IMR-90 (cell line): ENCODE measurements at regions not wholly inside any gene's neighbourhood (a gene's known extent, or its start where the extent isn't known, plus 50 kb on each side); places are given as distances from the start of the nearest gene placed in this dataset.

Experiments used
- ATAC-seq: fragments of 200-7000 bp; cut with Tn5 transposase; 2 replicates; pipeline ENCODE4 v1.9.1; 2020; ENCODE audit warnings: low read depth, mild to moderate bottlenecking, moderate library complexity
- BruUV-seq: library from RNA; stranded (reverse); fragments of 400-500 nt; replicated peaks from 2 replicates; lab custom pipeline; 2021; lab: Mats Ljungman, UMichigan
- CTCF ChIA-PET: fragments of 300-600 bp; formaldehyde crosslinking; extraction: SDS; loops from one replicate; lab custom pipeline; 2021; ENCODE audit warnings: antibody characterized with exemption; lab: Yijun Ruan, JAX
- POLR2A ChIA-PET: fragments of 300-600 bp; sonication (Branson Sonifier 250); formaldehyde crosslinking; loops from one replicate; lab custom pipeline; 2022; ENCODE audit warnings: antibody characterized with exemption; ENCODE audit not compliant: unreplicated experiment; lab: Charles Lee
- DNase-seq: peaks from one replicate; pipeline ENCODE4 v3.0.0; 2013
- H2AFZ ChIP-seq: replicated peaks from 2 replicates; pipeline ENCODE3; 2013; ENCODE audit warnings: low read length, mild to moderate bottlenecking; ENCODE audit not compliant: poor library complexity
- H2AK5ac ChIP-seq: 2 replicates; pipeline ENCODE4 v1.6.1; 2013; ENCODE audit warnings: low read depth, low read length, inconsistent platforms
- H2AK9ac ChIP-seq: replicated peaks from 2 replicates; pipeline ENCODE3; 2013; ENCODE audit warnings: mild to moderate bottlenecking, low read depth, low read length, moderate library complexity; ENCODE audit not compliant: poor library complexity
- H2BK120ac ChIP-seq: 2 replicates; pipeline ENCODE4 v1.6.1; 2013; ENCODE audit warnings: low read depth, low read length, inconsistent platforms
- H2BK15ac ChIP-seq: 3 replicates; pipeline ENCODE4 v1.6.1; 2013; ENCODE audit warnings: low read depth, low read length, inconsistent platforms
- H2BK20ac ChIP-seq: 2 replicates; pipeline ENCODE4 v1.6.1; 2013; ENCODE audit warnings: low read depth, mild to moderate bottlenecking, inconsistent platforms, low read length, moderate library complexity
- H2BK5ac ChIP-seq: 2 replicates; pipeline ENCODE4 v1.6.1; 2013; ENCODE audit warnings: mild to moderate bottlenecking, low read depth, low read length, inconsistent platforms; ENCODE audit not compliant: poor library complexity, severe bottlenecking
- H3K14ac ChIP-seq: replicated peaks from 2 replicates; pipeline ENCODE4 v1.6.1; 2013; ENCODE audit warnings: low read depth, low read length, inconsistent platforms
- H3K18ac ChIP-seq: 2 replicates; pipeline ENCODE4 v1.6.1; 2013; ENCODE audit warnings: low read depth, low read length, control low read depth
- H3K23ac ChIP-seq: 2 replicates; pipeline ENCODE4 v1.6.1; 2013; ENCODE audit warnings: low read depth, low read length, inconsistent platforms
- H3K27ac ChIP-seq: 2 replicates; pipeline ENCODE4 v1.5.1; 2013; ENCODE audit warnings: mild to moderate bottlenecking, control low read depth, low read length; ENCODE audit not compliant: insufficient read depth
- H3K27me3 ChIP-seq: 2 replicates; pipeline ENCODE4 v1.6.1; 2013; ENCODE audit warnings: low read length; ENCODE audit not compliant: control insufficient read depth, insufficient read depth
- H3K36me3 ChIP-seq: 2 replicates; pipeline ENCODE4 v1.6.1; 2013; ENCODE audit warnings: low read length, mixed read lengths; ENCODE audit not compliant: control insufficient read depth, insufficient read depth
- H3K4ac ChIP-seq: 2 replicates; pipeline ENCODE4 v1.6.1; 2013; ENCODE audit warnings: low read depth, low read length, inconsistent platforms
- H3K4me1 ChIP-seq: 2 replicates; pipeline ENCODE4 v1.6.1; 2013; ENCODE audit warnings: low read length, mixed read lengths; ENCODE audit not compliant: control insufficient read depth, insufficient read depth
- H3K4me2 ChIP-seq: 2 replicates; pipeline ENCODE4 v1.6.1; 2013; ENCODE audit warnings: low read depth, mild to moderate bottlenecking, control low read depth, low read length, moderate library complexity
- H3K4me3 ChIP-seq: 2 replicates; pipeline ENCODE4 v1.5.1; 2013; ENCODE audit warnings: low read depth, mild to moderate bottlenecking, control low read depth, low read length, moderate library complexity; ENCODE audit not compliant: insufficient read depth
- H3K56ac ChIP-seq: 2 replicates; pipeline ENCODE4 v1.6.1; 2013; ENCODE audit warnings: low read length, inconsistent platforms; ENCODE audit not compliant: insufficient read depth; ENCODE audit errors: extremely low read depth
- H3K79me1 ChIP-seq, 2 experiments: 2 replicates each; pipeline ENCODE4 v1.6.1; 2013; ENCODE audit warnings: low read length in 2 of 2, inconsistent platforms in 1 of 2, low read depth in 1 of 2
- H3K9ac ChIP-seq: 2 replicates; pipeline ENCODE4 v1.6.1; 2013; ENCODE audit warnings: low read depth, low read length, control low read depth
- H3K9me1 ChIP-seq: 2 replicates; pipeline ENCODE4 v1.6.1; 2013; ENCODE audit warnings: low read length, inconsistent platforms; ENCODE audit not compliant: insufficient read depth
- H3K9me3 ChIP-seq: 2 replicates; pipeline ENCODE4 v1.6.1; 2013; ENCODE audit warnings: low read length; ENCODE audit not compliant: control insufficient read depth, insufficient read depth
- H4K20me1 ChIP-seq: 2 replicates; pipeline ENCODE4 v1.6.1; 2013; ENCODE audit warnings: low read length, inconsistent platforms; ENCODE audit not compliant: insufficient read depth
- H4K5ac ChIP-seq: 2 replicates; pipeline ENCODE4 v1.6.1; 2013; ENCODE audit warnings: mild to moderate bottlenecking, low read depth, low read length, control low read depth
- H4K8ac ChIP-seq, 2 experiments: 2 replicates each; pipeline ENCODE4 v1.6.1; 2013; ENCODE audit warnings: low read depth in 2 of 2, low read length in 2 of 2, control low read depth in 1 of 2, inconsistent platforms in 1 of 2
- H4K91ac ChIP-seq: 2 replicates; pipeline ENCODE4 v1.6.1; 2013; ENCODE audit warnings: low read depth, low read length, inconsistent platforms; ENCODE audit not compliant: insufficient read depth
- BHLHE40 ChIP-seq: fragments of 150-350 bp; IDR thresholded peaks from 2 replicates; pipeline ENCODE4 v1.6.1; 2016; ENCODE audit warnings: mild to moderate bottlenecking, low read depth, low read length
- CHD1 ChIP-seq: IDR thresholded peaks from 2 replicates; pipeline ENCODE4 v1.6.1; 2012; ENCODE audit warnings: low read depth, low read length, improper control_type of control experiment
- FOS ChIP-seq: fragments of 150-350 bp; IDR thresholded peaks from 2 replicates; pipeline ENCODE4 v1.6.1; 2016; ENCODE audit warnings: low read depth, low read length
- MAFK ChIP-seq: IDR thresholded peaks from 2 replicates; pipeline ENCODE4 v1.6.1; 2012; ENCODE audit warnings: low read depth, low read length, improper control_type of control experiment
- MXI1 ChIP-seq: IDR thresholded peaks from 2 replicates; pipeline ENCODE4 v1.6.1; 2012; ENCODE audit warnings: low read depth, mild to moderate bottlenecking, low read length, moderate library complexity, borderline replicate concordance
- RAD21 ChIP-seq: IDR thresholded peaks from 2 replicates; pipeline ENCODE4 v1.6.1; 2012; ENCODE audit warnings: low read length, improper control_type of control experiment
- WGBS, 2 experiments: methylation state at CpG; one replicate each; pipeline versions ENCODE4 v1.1.5 to v1.1.7; 2013; ENCODE audit warnings: missing lambda C conversion rate in 2 of 2; ENCODE audit not compliant: insufficient read length in 1 of 2; ENCODE audit errors: extremely low coverage in 2 of 2; 5-methylcytosine and 5-hydroxymethylcytosine counted together
- dilution Hi-C: fragments of 300-500 bp; cut with HindIII; formaldehyde crosslinking; loops from one replicate; pipeline ENCODE4 v1.14.3; 2018; ENCODE audit warnings: low sequenced_read_pairs; ENCODE audit not compliant: unreplicated experiment
- in situ Hi-C: fragments of 300-500 bp; cut with MboI; formaldehyde crosslinking; loops from 3 replicates; pipeline ENCODE4 v1.14.3; 2019; ENCODE audit warnings: low sequenced_read_pairs, inconsistent platforms, mixed read lengths
- intact Hi-C: fragments of 100-400 bp; cut with micrococcal nuclease; formaldehyde crosslinking; loops from 2 replicates; pipeline ENCODE4 v1.10.0; 2022
- TF ChIP-seq, protein P1 (sequence below): fragments of 150-350 bp; IDR thresholded peaks from 2 replicates; pipeline ENCODE4 v1.6.1; 2016; ENCODE audit warnings: low read depth, mild to moderate bottlenecking, low read length, moderate library complexity, borderline replicate concordance

DNA sequence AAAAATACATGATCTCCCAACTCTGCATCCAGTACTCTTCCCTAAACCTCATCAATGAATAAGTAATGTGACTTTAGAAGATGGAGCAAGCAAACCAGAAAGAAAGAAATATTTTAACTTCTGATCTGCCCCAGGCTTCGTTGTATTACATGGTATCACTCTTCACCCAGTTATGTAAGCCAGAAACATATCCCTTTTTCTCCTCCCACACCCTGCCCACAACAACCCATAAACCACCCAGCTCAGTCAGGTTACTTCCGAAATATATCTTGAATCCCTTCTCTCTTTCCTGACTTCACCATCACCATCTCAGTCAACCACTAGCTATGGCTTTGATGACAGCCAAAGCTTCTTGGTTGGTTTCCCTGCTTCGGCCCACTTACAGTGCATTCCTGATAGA, 295.8 kb upstream of the PARD3B start:
- in situ Hi-C loops, result no loop called here

More for the DNA sequence above, 295.8 kb upstream of the PARD3B start:
- intact Hi-C loops (no loop called here), dilution Hi-C loops (no loop called here)
- no peak overlapping the region for H3K9ac ChIP-seq
- H3K79me1 ChIP-seq, result no peaks in the 10 kb centered on the region
- no peak overlapping the region for H3K4me3 ChIP-seq
- no peak for ATAC-seq
- no peaks in the 10 kb centered on the region; the same call in 1 of the 2 replicates for H3K9me3 ChIP-seq
- no peaks in the 10 kb centered on the region for H3K9me1 ChIP-seq
- no TSS peak for BruUV-seq
- no peak overlapping the region for H2AK9ac ChIP-seq
- no peak overlapping the region for H3K23ac ChIP-seq
- ChIA-PET CTCF (no interaction called here), POLR2A (no interaction called here)
- TF ChIP-seq MXI1, result no peak
- no peak for TF ChIP-seq CHD1
- TF ChIP-seq MAFK, result no peak
- TF ChIP-seq BHLHE40, result no peak
- no peak for TF ChIP-seq FOS
- TF ChIP-seq, protein P1, sequence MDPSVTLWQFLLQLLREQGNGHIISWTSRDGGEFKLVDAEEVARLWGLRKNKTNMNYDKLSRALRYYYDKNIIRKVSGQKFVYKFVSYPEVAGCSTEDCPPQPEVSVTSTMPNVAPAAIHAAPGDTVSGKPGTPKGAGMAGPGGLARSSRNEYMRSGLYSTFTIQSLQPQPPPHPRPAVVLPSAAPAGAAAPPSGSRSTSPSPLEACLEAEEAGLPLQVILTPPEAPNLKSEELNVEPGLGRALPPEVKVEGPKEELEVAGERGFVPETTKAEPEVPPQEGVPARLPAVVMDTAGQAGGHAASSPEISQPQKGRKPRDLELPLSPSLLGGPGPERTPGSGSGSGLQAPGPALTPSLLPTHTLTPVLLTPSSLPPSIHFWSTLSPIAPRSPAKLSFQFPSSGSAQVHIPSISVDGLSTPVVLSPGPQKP, result no peak
- no peak for TF ChIP-seq RAD21
- no peaks in the 10 kb centered on the region for H3K36me3 ChIP-seq
- H3K18ac ChIP-seq, result no peak overlapping the region
- H2AFZ ChIP-seq, result no peak overlapping the region
- DNase-seq, result no peak
- no peak overlapping the region for H3K56ac ChIP-seq
- H3K27ac ChIP-seq, result no peak overlapping the region
- H3K4me2 ChIP-seq, result no peak overlapping the region
- H3K27me3 ChIP-seq, result peaks cover 23% of the 10 kb centered on the region
- H4K91ac ChIP-seq, result no peak overlapping the region
- no peaks in the 10 kb centered on the region for H3K4me1 ChIP-seq
- H2BK120ac ChIP-seq, result no peak overlapping the region
- H4K8ac ChIP-seq, result no peak overlapping the region
- no peak overlapping the region for H2BK20ac ChIP-seq
- no peak overlapping the region for H3K4ac ChIP-seq
- 86% methylated on average over 1 of the region's 3 CpGs; no CpG with 5 or more reads in 1 of the 2 experiments for WGBS, 2 experiments
- H4K5ac ChIP-seq, result no peak overlapping the region
- H2BK5ac ChIP-seq, result no peak overlapping the region
- H2AK5ac ChIP-seq, result no peak overlapping the region
- no peaks in the 10 kb centered on the region for H4K20me1 ChIP-seq
- no peak overlapping the region for H3K14ac ChIP-seq
- no peak overlapping the region for H2BK15ac ChIP-seq
